Fibroblast of pulmonary artery (primary cell): ENCODE measurements at regions not wholly inside any gene's neighbourhood (a gene's known extent, or its start where the extent isn't known, plus 50 kb on each side); places are given as distances from the start of the nearest gene placed in this dataset.

Experiments
- DNase-seq: peaks from one replicate; pipeline ENCODE4 v3.0.0-alpha.2; 2010; ENCODE audit warnings: low read depth
- H3K4me3 ChIP-seq: replicated peaks from 2 replicates; pipeline ENCODE4 v1.5.1; 2011; ENCODE audit warnings: low read depth, mild to moderate bottlenecking, control low read depth, low read length, moderate library complexity
- CTCF ChIP-seq: IDR thresholded peaks from 2 replicates; pipeline ENCODE4 v1.5.1; 2011; ENCODE audit warnings: mild to moderate bottlenecking, control low read depth, low read length, inconsistent platforms; ENCODE audit errors: missing control alignments

GRCh38 chr4:26067035-26067434 is 153.0 kb downstream of the SMIM20 start:
- TF ChIP-seq CTCF: no peak
- H3K4me3 ChIP-seq: no peak overlapping the region
- no peak for DNase-seq

- peak; percentile 53 for TF ChIP-seq CTCF
Measured at GRCh38 chr4:26069218-26069617, 155.2 kb downstream of the SMIM20 start.

GRCh38 chr4:26071688-26072087 is 157.7 kb downstream of the SMIM20 start:
- no peak for DNase-seq
- TF ChIP-seq CTCF: no peak
- no peak overlapping the region for H3K4me3 ChIP-seq

More at GRCh38 chr4:26069218-26069617, 155.2 kb downstream of the SMIM20 start:
- peak; percentile 46 for DNase-seq
- H3K4me3 ChIP-seq: no peak overlapping the region

- no peak for TF ChIP-seq CTCF
- no peak for DNase-seq
- no peak overlapping the region for H3K4me3 ChIP-seq
Measured at GRCh38 chr4:26073886-26074560, 160.0 kb downstream of the SMIM20 start.

- DNase-seq: no peak
- no peak overlapping the region for H3K4me3 ChIP-seq
- no peak for TF ChIP-seq CTCF
Measured at GRCh38 chr4:26074712-26075430, 160.9 kb downstream of the SMIM20 start.

- no peak overlapping the region for H3K4me3 ChIP-seq
- TF ChIP-seq CTCF: no peak
- DNase-seq: no peak
Measured at GRCh38 chr4:26075583-26075982, 161.6 kb downstream of the SMIM20 start.
